MM.1S (cell line): ENCODE measurements at regions not wholly inside any gene's neighbourhood (a gene's known extent, or its start where the extent isn't known, plus 50 kb on each side); places are given as distances from the start of the nearest gene placed in this dataset.

Experiments
- CTCF ChIP-seq: fragments of 300-600 bp; sonication (generic); IDR thresholded peaks from 2 replicates; pipeline ENCODE4 v1.5.1; 2016; ENCODE audit warnings: antibody characterized with exemption, low read length, mixed read lengths
- EZH2 ChIP-seq: fragments of 300-600 bp; sonication (generic); optimal IDR thresholded peaks from 2 replicates; pipeline ENCODE3; 2017; ENCODE audit warnings: low read depth, mild to moderate bottlenecking, antibody characterized with exemption, low read length, mixed read lengths
- EZH2phosphoT487 ChIP-seq: fragments of 300-600 bp; sonication (generic); IDR thresholded peaks from 2 replicates; pipeline ENCODE4 v1.6.1; 2018; ENCODE audit warnings: antibody characterized with exemption, low read length

- TF ChIP-seq CTCF (no peak), EZH2 (no peak), EZH2phosphoT487 (no peak)
Measured at GRCh38 chr10:121293110-121293509, 305.1 kb downstream of the FGFR2 start.
